ENCODE measurements at regions not wholly inside any gene's neighbourhood (a gene's known extent, or its start where the extent isn't known, plus 50 kb on each side); places are given as distances from the start of the nearest gene placed in this dataset.

- Mint-ChIP-seq H3K27me3 (ENCODE audit: insufficient read depth, low read depth) (no peaks in the 10 kb centered on the region), H3K9me3 (peaks cover 16% of the 10 kb centered on the region), H3K4me3 (no peak overlapping the region), H3K4me1 (no peaks in the 10 kb centered on the region), H3K36me3 (no peaks in the 10 kb centered on the region), H3K27ac (no peak overlapping the region)
- Histone ChIP-seq H4K20me1 (ENCODE audit: low read depth) (no peaks in the 10 kb centered on the region), H3K9me3 (ENCODE audit: low read depth) (no peaks in the 10 kb centered on the region), H3K4me3 (no peak overlapping the region), H3K79me2 (ENCODE audit: low read depth) (no peaks in the 10 kb centered on the region), H3K9ac (no peak overlapping the region), H3K4me2 (no peak overlapping the region), H3K4me1 (no peaks in the 10 kb centered on the region), H3K27me3 (no peaks in the 10 kb centered on the region), H3K36me3 (no peaks in the 10 kb centered on the region), H2AFZ (replicated peaks) (no peak overlapping the region), H3K27ac (no peak overlapping the region), H3F3A (ENCODE audit: low read depth) (no peaks in the 10 kb centered on the region)
- TF ChIP-seq EZH2phosphoT487 (IDR thresholded peaks at IDR 0.05) (no peak), EZH2 (IDR thresholded peaks at IDR 0.05) (no peak)
- DNase-seq (ENCODE audit: low spot score): no peak
Observed at GRCh38 chr3:192011137-192011536, 550.2 kb downstream of the PYDC2 start.

GRCh38 chr3:192013110-192013509 lies 552.1 kb downstream of the PYDC2 start:
- no peaks in the 10 kb centered on the region for H3K36me3 Mint-ChIP-seq
- peaks cover 15% of the 10 kb centered on the region for H3K9me3 Mint-ChIP-seq
- Histone ChIP-seq H3K4me2 (no peak overlapping the region), H3K27ac (no peak overlapping the region), H3K79me2 (ENCODE audit: low read depth) (no peaks in the 10 kb centered on the region), H3K9me3 (ENCODE audit: low read depth) (no peaks in the 10 kb centered on the region), H3K9ac (no peak overlapping the region), H3K27me3 (no peaks in the 10 kb centered on the region), H3F3A (ENCODE audit: low read depth) (no peaks in the 10 kb centered on the region), H3K36me3 (no peaks in the 10 kb centered on the region), H2AFZ (replicated peaks) (no peak overlapping the region), H3K4me3 (no peak overlapping the region), H4K20me1 (ENCODE audit: low read depth) (no peaks in the 10 kb centered on the region), H3K4me1 (no peaks in the 10 kb centered on the region)
- no peak overlapping the region for H3K4me3 Mint-ChIP-seq
- H3K27me3 Mint-ChIP-seq (ENCODE audit: insufficient read depth, low read depth): no peaks in the 10 kb centered on the region
- no peak for TF ChIP-seq EZH2 (IDR thresholded peaks at IDR 0.05)
- no peak for DNase-seq (ENCODE audit: low spot score)
- H3K27ac Mint-ChIP-seq: no peak overlapping the region
- H3K4me1 Mint-ChIP-seq: no peaks in the 10 kb centered on the region

- no peak overlapping the region for H3K4me3 Mint-ChIP-seq
- H3K27ac ChIP-seq: no peak overlapping the region
- no peak overlapping the region for H2AFZ ChIP-seq (replicated peaks)
- no peaks in the 10 kb centered on the region for H3K27me3 ChIP-seq
- no peak overlapping the region for H3K4me3 ChIP-seq
- H3K4me1 Mint-ChIP-seq: peaks cover 20% of the 10 kb centered on the region
- no peaks in the 10 kb centered on the region for H3K9me3 ChIP-seq (ENCODE audit: low read depth)
- H3K27ac Mint-ChIP-seq: peak overlapping the region; percentile 11
- DNase-seq (ENCODE audit: low spot score): no peak
- H3K27me3 Mint-ChIP-seq (ENCODE audit: insufficient read depth, low read depth): no peaks in the 10 kb centered on the region
- no peaks in the 10 kb centered on the region for H3F3A ChIP-seq (ENCODE audit: low read depth)
- peaks cover 15% of the 10 kb centered on the region for H3K9me3 Mint-ChIP-seq
- H3K36me3 Mint-ChIP-seq: peaks cover 6% of the 10 kb centered on the region
- no peaks in the 10 kb centered on the region for H4K20me1 ChIP-seq (ENCODE audit: low read depth)
- H3K4me2 ChIP-seq: no peak overlapping the region
- H3K36me3 ChIP-seq: no peaks in the 10 kb centered on the region
- TF ChIP-seq EZH2 (IDR thresholded peaks at IDR 0.05) (no peak), EZH2phosphoT487 (IDR thresholded peaks at IDR 0.05) (no peak), CTCF (IDR thresholded peaks at IDR 0.05) (no peak)
- H3K79me2 ChIP-seq (ENCODE audit: low read depth): no peaks in the 10 kb centered on the region
- no peak overlapping the region for H3K9ac ChIP-seq
- H3K4me1 ChIP-seq: peaks cover 9% of the 10 kb centered on the region
Observed at GRCh38 chr3:192022412-192022811, 561.4 kb downstream of the PYDC2 start.

- Histone ChIP-seq H3K4me3 (no peak overlapping the region), H3K79me2 (ENCODE audit: low read depth) (no peaks in the 10 kb centered on the region), H2AFZ (replicated peaks) (no peak overlapping the region), H3F3A (ENCODE audit: low read depth) (no peaks in the 10 kb centered on the region), H3K9me3 (ENCODE audit: low read depth) (no peaks in the 10 kb centered on the region), H3K27ac (no peak overlapping the region), H4K20me1 (ENCODE audit: low read depth) (no peaks in the 10 kb centered on the region), H3K27me3 (no peaks in the 10 kb centered on the region), H3K4me1 (peaks cover 9% of the 10 kb centered on the region), H3K4me2 (peak overlapping the region; percentile 11), H3K36me3 (no peaks in the 10 kb centered on the region), H3K9ac (no peak overlapping the region)
- H3K4me3 Mint-ChIP-seq: no peak overlapping the region
- DNase-seq (ENCODE audit: low spot score): no peak
- no peak overlapping the region for H3K27ac Mint-ChIP-seq
- H3K9me3 Mint-ChIP-seq: peaks cover 14% of the 10 kb centered on the region
- H3K4me1 Mint-ChIP-seq: peaks cover 20% of the 10 kb centered on the region
- peaks cover under 1% of the 10 kb centered on the region for H3K36me3 Mint-ChIP-seq
- TF ChIP-seq EZH2phosphoT487 (IDR thresholded peaks at IDR 0.05): no peak
- no peak for TF ChIP-seq EZH2 (IDR thresholded peaks at IDR 0.05)
- no peak for TF ChIP-seq CTCF (IDR thresholded peaks at IDR 0.05)
- no peaks in the 10 kb centered on the region for H3K27me3 Mint-ChIP-seq (ENCODE audit: insufficient read depth, low read depth)
Observed at GRCh38 chr3:192024751-192025150, 563.8 kb downstream of the PYDC2 start.

Measured in neural progenitor cell (in vitro differentiated cells).